ENCODE measurements at regions not wholly inside any gene's neighbourhood (a gene's known extent, or its start where the extent isn't known, plus 50 kb on each side); places are given as distances from the start of the nearest gene placed in this dataset.

GRCh38 chr22:20645954-20646353 lies 128.0 kb upstream of the SERPIND1 start:
- WGBS (ENCODE audit: insufficient coverage) = 80% methylated on average over 2 of the region's 2 CpGs
- Mint-ChIP-seq H3K4me1 (no peaks in the 10 kb centered on the region), H3K9me3 (ENCODE audit: insufficient read depth) (no peaks in the 10 kb centered on the region), H3K27me3 (peaks cover 7% of the 10 kb centered on the region), H3K27ac (no peak overlapping the region), H3K4me3 (no peak overlapping the region)
- Histone ChIP-seq H3K9ac (ENCODE audit: low read length) (no peak overlapping the region), H4K20me1 (ENCODE audit: control insufficient read depth, insufficient read depth, low read length, poor library complexity, severe bottlenecking) (no peaks in the 10 kb centered on the region), H3K4me2 (replicated peaks; ENCODE audit: low read depth, low read length, poor library complexity, severe bottlenecking) (no peak overlapping the region), H3K27ac (ENCODE audit: low read length in 2 of 2) (no peak overlapping the region), H2AFZ (ENCODE audit: insufficient read depth, low read depth, low read length, poor library complexity, severe bottlenecking) (no peak overlapping the region), H3K9me3 (ENCODE audit: control extremely low read depth in 1 of 3, control insufficient read depth in 2 of 3, insufficient read depth in 1 of 3, low read length in 2 of 3) (no peaks in the 10 kb centered on the region), H3K4me1 (ENCODE audit: control insufficient read depth in 2 of 2, insufficient read depth in 2 of 2, low read length in 2 of 2) (no peaks in the 10 kb centered on the region), H3K4me3 (ENCODE audit: control extremely low read depth in 1 of 5, extremely low read depth in 1 of 5, insufficient read depth in 1 of 5, low read depth in 2 of 5, low read length in 4 of 5) (no peak overlapping the region), H3K79me2 (ENCODE audit: control insufficient read depth, insufficient read depth, low read length) (no peaks in the 10 kb centered on the region), H3K27me3 (replicated peaks in 1 of 4; ENCODE audit: control extremely low read depth in 1 of 4, control insufficient read depth in 3 of 4, insufficient read depth in 4 of 4, low read length in 3 of 4) (peaks cover 0 to 2% (median 0%) of the 10 kb centered on the region in 4 experiments), H3K36me3 (replicated peaks in 1 of 2; ENCODE audit: control extremely low read depth in 1 of 2, control insufficient read depth in 1 of 2, extremely low read depth in 1 of 2, insufficient read depth in 2 of 2, low read length in 1 of 2) (no peaks in the 10 kb centered on the region)
- TF ChIP-seq EZH2 (IDR thresholded peaks at IDR 0.05; ENCODE audit: borderline replicate concordance, insufficient read depth, low read depth, low read length, poor library complexity, severe bottlenecking) = no peak
- TF ChIP-seq, protein P1, sequence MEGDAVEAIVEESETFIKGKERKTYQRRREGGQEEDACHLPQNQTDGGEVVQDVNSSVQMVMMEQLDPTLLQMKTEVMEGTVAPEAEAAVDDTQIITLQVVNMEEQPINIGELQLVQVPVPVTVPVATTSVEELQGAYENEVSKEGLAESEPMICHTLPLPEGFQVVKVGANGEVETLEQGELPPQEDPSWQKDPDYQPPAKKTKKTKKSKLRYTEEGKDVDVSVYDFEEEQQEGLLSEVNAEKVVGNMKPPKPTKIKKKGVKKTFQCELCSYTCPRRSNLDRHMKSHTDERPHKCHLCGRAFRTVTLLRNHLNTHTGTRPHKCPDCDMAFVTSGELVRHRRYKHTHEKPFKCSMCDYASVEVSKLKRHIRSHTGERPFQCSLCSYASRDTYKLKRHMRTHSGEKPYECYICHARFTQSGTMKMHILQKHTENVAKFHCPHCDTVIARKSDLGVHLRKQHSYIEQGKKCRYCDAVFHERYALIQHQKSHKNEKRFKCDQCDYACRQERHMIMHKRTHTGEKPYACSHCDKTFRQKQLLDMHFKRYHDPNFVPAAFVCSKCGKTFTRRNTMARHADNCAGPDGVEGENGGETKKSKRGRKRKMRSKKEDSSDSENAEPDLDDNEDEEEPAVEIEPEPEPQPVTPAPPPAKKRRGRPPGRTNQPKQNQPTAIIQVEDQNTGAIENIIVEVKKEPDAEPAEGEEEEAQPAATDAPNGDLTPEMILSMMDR (IDR thresholded peaks at IDR 0.05) = no peak
- DNase-seq = no peak
- no peak for ATAC-seq (ENCODE audit: low read depth)
- intact Hi-C loops (cut with micrococcal nuclease) = no loop called here
- CTCF ChIA-PET = no interaction called here
- POLR2A ChIA-PET = no interaction called here

GRCh38 chr22:20646415-20646814 lies 127.5 kb upstream of the SERPIND1 start:
- Histone ChIP-seq H3K27ac (ENCODE audit: low read length in 2 of 2) (no peak overlapping the region), H3K36me3 (replicated peaks in 1 of 2; ENCODE audit: control extremely low read depth in 1 of 2, control insufficient read depth in 1 of 2, extremely low read depth in 1 of 2, insufficient read depth in 2 of 2, low read length in 1 of 2) (no peaks in the 10 kb centered on the region), H3K4me2 (replicated peaks; ENCODE audit: low read depth, low read length, poor library complexity, severe bottlenecking) (no peak overlapping the region), H3K9me3 (ENCODE audit: control extremely low read depth in 1 of 3, control insufficient read depth in 2 of 3, insufficient read depth in 1 of 3, low read length in 2 of 3) (no peaks in the 10 kb centered on the region), H2AFZ (ENCODE audit: insufficient read depth, low read depth, low read length, poor library complexity, severe bottlenecking) (no peak overlapping the region), H3K9ac (ENCODE audit: low read length) (no peak overlapping the region), H3K79me2 (ENCODE audit: control insufficient read depth, insufficient read depth, low read length) (no peaks in the 10 kb centered on the region), H3K27me3 (replicated peaks in 1 of 4; ENCODE audit: control extremely low read depth in 1 of 4, control insufficient read depth in 3 of 4, insufficient read depth in 4 of 4, low read length in 3 of 4) (peaks cover 0 to 3% (median 0%) of the 10 kb centered on the region in 4 experiments), H3K4me3 (ENCODE audit: control extremely low read depth in 1 of 5, extremely low read depth in 1 of 5, insufficient read depth in 1 of 5, low read depth in 2 of 5, low read length in 4 of 5) (no peak overlapping the region), H4K20me1 (ENCODE audit: control insufficient read depth, insufficient read depth, low read length, poor library complexity, severe bottlenecking) (no peaks in the 10 kb centered on the region), H3K4me1 (ENCODE audit: control insufficient read depth in 2 of 2, insufficient read depth in 2 of 2, low read length in 2 of 2) (no peaks in the 10 kb centered on the region)
- ATAC-seq (ENCODE audit: low read depth) = no peak
- H3K4me3 Mint-ChIP-seq = no peak overlapping the region
- no peak overlapping the region for H3K27ac Mint-ChIP-seq
- ChIA-PET POLR2A (no interaction called here), CTCF (no interaction called here)
- no peaks in the 10 kb centered on the region for H3K4me1 Mint-ChIP-seq
- H3K9me3 Mint-ChIP-seq (ENCODE audit: insufficient read depth) = no peaks in the 10 kb centered on the region
- peaks cover 7% of the 10 kb centered on the region for H3K27me3 Mint-ChIP-seq
- no peak for TF ChIP-seq EZH2 (IDR thresholded peaks at IDR 0.05; ENCODE audit: borderline replicate concordance, insufficient read depth, low read depth, low read length, poor library complexity, severe bottlenecking)
- TF ChIP-seq, protein P1 (IDR thresholded peaks at IDR 0.05) = no peak
- 94% methylated on average over 4 of the region's 4 CpGs for WGBS (ENCODE audit: insufficient coverage)
- intact Hi-C loops (cut with micrococcal nuclease) = no loop called here
- no peak for DNase-seq

All from B cell (primary cell).